Panc1 (cell line): ENCODE measurements at regions not wholly inside any gene's neighbourhood (a gene's known extent, or its start where the extent isn't known, plus 50 kb on each side); places are given as distances from the start of the nearest gene placed in this dataset.

Source experiments
- ATAC-seq: fragments of 200-7000 bp; cut with Tn5 transposase; 2 replicates; pipeline ENCODE4 v1.9.1; 2020; ENCODE audit warnings: mild to moderate bottlenecking, moderate library complexity
- BruUV-seq: library from RNA; stranded (reverse); fragments of 400-500 nt; replicated peaks from 2 replicates; lab custom pipeline; 2021; lab: Mats Ljungman, UMichigan
- CTCF ChIA-PET: fragments of 300-600 bp; sonication (Branson Sonifier 250); formaldehyde crosslinking; loops from one replicate; lab custom pipeline; 2022; ENCODE audit warnings: antibody characterized with exemption; lab: Charles Lee
- POLR2A ChIA-PET: fragments of 300-600 bp; sonication (Branson Sonifier 250); formaldehyde crosslinking; loops from one replicate; lab custom pipeline; 2022; ENCODE audit warnings: antibody characterized with exemption; lab: Charles Lee
- DNase-seq: peaks from one replicate; pipeline ENCODE4 v3.0.0-alpha.2; 2010; ENCODE audit warnings: low read depth, low spot score
- H3K27ac ChIP-seq: 2 replicates; pipeline ENCODE4 v1.5.1; 2011; ENCODE audit warnings: mild to moderate bottlenecking, low read length, inconsistent platforms
- H3K27me3 ChIP-seq: fragments of 200-500 bp; sonication (Bioruptor generic); 2 replicates; pipeline ENCODE4 v1.6.0; 2014; ENCODE audit warnings: low read length, inconsistent platforms; ENCODE audit not compliant: control insufficient read depth, insufficient read depth
- H3K36me3 ChIP-seq: fragments of 200-500 bp; sonication (Bioruptor generic); 2 replicates; pipeline ENCODE4 v1.5.1; 2014; ENCODE audit warnings: inconsistent platforms, mild to moderate bottlenecking, low read length, moderate library complexity; ENCODE audit not compliant: control insufficient read depth, insufficient read depth
- H3K4me1 ChIP-seq: 2 replicates; pipeline ENCODE4 v1.5.1; 2011; ENCODE audit warnings: inconsistent platforms, mild to moderate bottlenecking, low read length, moderate library complexity; ENCODE audit not compliant: control insufficient read depth, insufficient read depth
- H3K4me3 ChIP-seq, 2 experiments: 2 replicates each; pipeline ENCODE4 v1.5.1; 2011 to 2012; ENCODE audit warnings: low read depth in 2 of 2, low read length in 2 of 2, mild to moderate bottlenecking in 2 of 2, inconsistent platforms in 1 of 2, moderate library complexity in 1 of 2
- H3K9me3 ChIP-seq: fragments of 200-500 bp; sonication (Bioruptor generic); 2 replicates; pipeline ENCODE4 v1.5.1; 2014; ENCODE audit warnings: low read depth, mild to moderate bottlenecking, inconsistent platforms, low read length, moderate library complexity; ENCODE audit not compliant: control insufficient read depth, insufficient read depth
- POLR2AphosphoS5 ChIP-seq: IDR thresholded peaks from 2 replicates; pipeline ENCODE4 v1.6.1; 2012; ENCODE audit warnings: mild to moderate bottlenecking, low read depth, low read length, moderate library complexity
- SIN3A ChIP-seq: IDR thresholded peaks from 2 replicates; pipeline ENCODE4 v1.6.1; 2012; ENCODE audit warnings: low read depth, mild to moderate bottlenecking, low read length, moderate library complexity, borderline replicate concordance; ENCODE audit not compliant: insufficient read depth
- TCF7L2 ChIP-seq: IDR thresholded peaks from 2 replicates; pipeline ENCODE4 v1.6.1; 2011; ENCODE audit warnings: mild to moderate bottlenecking, low read depth, low read length, inconsistent platforms
- in situ Hi-C: cut with HindIII; loops from 2 replicates; pipeline ENCODE4 v1.10.0; 2016; ENCODE audit warnings: low sequenced_read_pairs, low pct_unique_long_range_greater_than_20kb
- intact Hi-C: fragments of 100-400 bp; cut with micrococcal nuclease; formaldehyde crosslinking; loops from one replicate; pipeline ENCODE4 v1.10.0; 2022; ENCODE audit not compliant: unreplicated experiment
- TF ChIP-seq, protein P1 (sequence below), 2 experiments: IDR thresholded peaks; 2 replicates each; pipeline ENCODE4 v1.6.1; 2011 to 2012; ENCODE audit warnings: low read depth in 2 of 2, control low read depth in 1 of 2, low read length in 1 of 2, mild to moderate bottlenecking in 1 of 2, moderate library complexity in 1 of 2; ENCODE audit not compliant: insufficient read depth in 1 of 2
- TF ChIP-seq, protein P2 (sequence below): fragments of 450-650 bp; IDR thresholded peaks from 2 replicates; pipeline ENCODE4 v1.5.1; 2017; ENCODE audit warnings: mild to moderate bottlenecking

DNA sequence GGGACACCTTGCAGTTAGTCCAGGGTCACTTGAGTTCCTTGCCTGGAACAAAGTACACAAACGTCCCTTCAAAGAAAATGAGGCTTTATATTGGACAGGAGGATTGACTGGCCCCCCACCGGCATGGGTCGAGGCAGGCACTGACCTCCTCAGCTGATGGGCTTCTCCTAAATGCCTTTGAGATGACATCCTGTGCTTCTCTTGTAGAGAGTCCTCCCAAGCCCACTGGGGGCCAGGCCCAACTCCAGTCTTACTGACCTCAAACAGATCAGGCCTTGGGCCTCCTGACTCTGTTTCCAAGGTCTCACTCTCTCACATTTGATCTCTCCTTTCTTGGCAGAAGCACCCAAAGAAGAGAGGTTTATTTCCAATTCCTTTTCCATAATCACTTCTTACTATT, 516.1 kb downstream of the MCTP2 start:
- ATAC-seq (no peak), DNase-seq (no peak)
- in situ Hi-C loops (no loop called here), intact Hi-C loops (no loop called here)
- no peaks in the 10 kb centered on the region for H3K36me3 ChIP-seq
- BruUV-seq: no TSS peak
- no peak overlapping the region for H3K4me3 ChIP-seq
- TF ChIP-seq, protein P1, sequence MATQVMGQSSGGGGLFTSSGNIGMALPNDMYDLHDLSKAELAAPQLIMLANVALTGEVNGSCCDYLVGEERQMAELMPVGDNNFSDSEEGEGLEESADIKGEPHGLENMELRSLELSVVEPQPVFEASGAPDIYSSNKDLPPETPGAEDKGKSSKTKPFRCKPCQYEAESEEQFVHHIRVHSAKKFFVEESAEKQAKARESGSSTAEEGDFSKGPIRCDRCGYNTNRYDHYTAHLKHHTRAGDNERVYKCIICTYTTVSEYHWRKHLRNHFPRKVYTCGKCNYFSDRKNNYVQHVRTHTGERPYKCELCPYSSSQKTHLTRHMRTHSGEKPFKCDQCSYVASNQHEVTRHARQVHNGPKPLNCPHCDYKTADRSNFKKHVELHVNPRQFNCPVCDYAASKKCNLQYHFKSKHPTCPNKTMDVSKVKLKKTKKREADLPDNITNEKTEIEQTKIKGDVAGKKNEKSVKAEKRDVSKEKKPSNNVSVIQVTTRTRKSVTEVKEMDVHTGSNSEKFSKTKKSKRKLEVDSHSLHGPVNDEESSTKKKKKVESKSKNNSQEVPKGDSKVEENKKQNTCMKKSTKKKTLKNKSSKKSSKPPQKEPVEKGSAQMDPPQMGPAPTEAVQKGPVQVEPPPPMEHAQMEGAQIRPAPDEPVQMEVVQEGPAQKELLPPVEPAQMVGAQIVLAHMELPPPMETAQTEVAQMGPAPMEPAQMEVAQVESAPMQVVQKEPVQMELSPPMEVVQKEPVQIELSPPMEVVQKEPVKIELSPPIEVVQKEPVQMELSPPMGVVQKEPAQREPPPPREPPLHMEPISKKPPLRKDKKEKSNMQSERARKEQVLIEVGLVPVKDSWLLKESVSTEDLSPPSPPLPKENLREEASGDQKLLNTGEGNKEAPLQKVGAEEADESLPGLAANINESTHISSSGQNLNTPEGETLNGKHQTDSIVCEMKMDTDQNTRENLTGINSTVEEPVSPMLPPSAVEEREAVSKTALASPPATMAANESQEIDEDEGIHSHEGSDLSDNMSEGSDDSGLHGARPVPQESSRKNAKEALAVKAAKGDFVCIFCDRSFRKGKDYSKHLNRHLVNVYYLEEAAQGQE (IDR thresholded peaks at IDR 0.05; ENCODE audit: insufficient read depth in 1 of 2, low read depth in 2 of 2, low read length in 1 of 2): no peak
- TF ChIP-seq, protein P2, sequence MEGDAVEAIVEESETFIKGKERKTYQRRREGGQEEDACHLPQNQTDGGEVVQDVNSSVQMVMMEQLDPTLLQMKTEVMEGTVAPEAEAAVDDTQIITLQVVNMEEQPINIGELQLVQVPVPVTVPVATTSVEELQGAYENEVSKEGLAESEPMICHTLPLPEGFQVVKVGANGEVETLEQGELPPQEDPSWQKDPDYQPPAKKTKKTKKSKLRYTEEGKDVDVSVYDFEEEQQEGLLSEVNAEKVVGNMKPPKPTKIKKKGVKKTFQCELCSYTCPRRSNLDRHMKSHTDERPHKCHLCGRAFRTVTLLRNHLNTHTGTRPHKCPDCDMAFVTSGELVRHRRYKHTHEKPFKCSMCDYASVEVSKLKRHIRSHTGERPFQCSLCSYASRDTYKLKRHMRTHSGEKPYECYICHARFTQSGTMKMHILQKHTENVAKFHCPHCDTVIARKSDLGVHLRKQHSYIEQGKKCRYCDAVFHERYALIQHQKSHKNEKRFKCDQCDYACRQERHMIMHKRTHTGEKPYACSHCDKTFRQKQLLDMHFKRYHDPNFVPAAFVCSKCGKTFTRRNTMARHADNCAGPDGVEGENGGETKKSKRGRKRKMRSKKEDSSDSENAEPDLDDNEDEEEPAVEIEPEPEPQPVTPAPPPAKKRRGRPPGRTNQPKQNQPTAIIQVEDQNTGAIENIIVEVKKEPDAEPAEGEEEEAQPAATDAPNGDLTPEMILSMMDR: no peak
- no peak for TF ChIP-seq POLR2AphosphoS5
- TF ChIP-seq SIN3A: no peak
- TF ChIP-seq TCF7L2: no peak
- no peaks in the 10 kb centered on the region for H3K27me3 ChIP-seq
- H3K27ac ChIP-seq: no peak overlapping the region
- ChIA-PET CTCF (no interaction called here), POLR2A (no interaction called here)
- no peaks in the 10 kb centered on the region for H3K9me3 ChIP-seq
- H3K4me1 ChIP-seq: no peaks in the 10 kb centered on the region

DNA sequence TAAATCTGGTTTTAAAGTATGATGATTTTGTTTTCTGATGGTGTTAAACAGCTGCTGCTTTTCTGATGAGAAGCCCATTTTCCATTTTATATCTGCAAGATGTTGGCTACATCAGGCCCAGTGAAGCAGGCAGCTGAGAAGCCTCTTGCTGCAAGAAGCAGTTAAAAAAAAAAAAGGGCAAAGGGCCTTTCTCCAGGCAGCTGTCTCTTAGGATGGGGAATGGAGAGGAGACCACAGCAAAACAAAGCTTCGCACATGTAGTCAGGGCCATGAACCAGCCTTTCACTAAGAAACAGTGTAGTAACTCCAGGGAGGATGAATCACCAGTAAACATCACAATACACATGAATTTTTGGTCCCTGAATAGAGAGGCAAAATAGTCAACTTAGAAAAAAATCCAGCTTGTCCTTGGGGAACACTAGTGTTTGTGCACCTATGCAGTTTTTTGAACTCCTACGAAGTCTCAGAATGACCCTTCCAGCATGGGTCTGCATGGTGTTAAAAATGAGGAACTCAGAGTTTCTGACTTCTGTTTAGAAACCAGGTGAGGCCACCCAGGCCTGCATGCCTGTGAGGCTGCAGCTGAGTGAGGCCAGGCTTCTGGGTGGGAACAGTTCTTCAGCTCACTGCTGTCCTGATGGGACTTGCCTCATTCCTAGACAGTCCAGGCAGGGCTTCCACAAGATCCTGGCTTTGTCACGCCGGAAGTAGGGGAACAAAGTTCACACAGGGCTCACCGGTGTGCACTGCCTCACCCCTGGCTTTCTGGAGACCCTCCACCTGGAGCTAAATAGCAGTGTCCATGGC, 518.7 kb downstream of the MCTP2 start:
- TF ChIP-seq, protein P1 (IDR thresholded peaks at IDR 0.05; ENCODE audit: insufficient read depth in 1 of 2, low read depth in 2 of 2, low read length in 1 of 2): no peak
- TF ChIP-seq POLR2AphosphoS5 (no peak), SIN3A (no peak), TCF7L2 (no peak)
- TF ChIP-seq, protein P2: no peak
- no peak overlapping the region for H3K4me3 ChIP-seq
- H3K27me3 ChIP-seq: no peaks in the 10 kb centered on the region
- no peaks in the 10 kb centered on the region for H3K4me1 ChIP-seq
- ChIA-PET POLR2A (no interaction called here), CTCF (no interaction called here)
- DNase-seq (no peak), ATAC-seq (no peak)
- intact Hi-C loops: no loop called here
- no TSS peak for BruUV-seq
- no peaks in the 10 kb centered on the region for H3K9me3 ChIP-seq
- in situ Hi-C loops: no loop called here
- no peaks in the 10 kb centered on the region for H3K36me3 ChIP-seq
- no peak overlapping the region for H3K27ac ChIP-seq
